SK-N-SH (cell line): ENCODE measurements at regions not wholly inside any gene's neighbourhood (a gene's known extent, or its start where the extent isn't known, plus 50 kb on each side); places are given as distances from the start of the nearest gene placed in this dataset.

Experiments used
- CTCF ChIP-seq: fragments of 200-600 bp; sonication (generic); IDR thresholded peaks from 2 replicates; pipeline ENCODE4 v1.6.1; 2017; ENCODE audit warnings: antibody characterized with exemption, mild to moderate bottlenecking, moderate library complexity
- MXI1 ChIP-seq: IDR thresholded peaks from 2 replicates; pipeline ENCODE4 v1.6.1; 2012; ENCODE audit warnings: mild to moderate bottlenecking, low read depth, low read length, improper control_type of control experiment

GRCh38 chr2:13351068-13351467, 634.3 kb downstream of the TRIB2 start:
- TF ChIP-seq MXI1: no peak
- TF ChIP-seq CTCF: no peak
